HG02840 (cell line): ENCODE measurements at regions not wholly inside any gene's neighbourhood (a gene's known extent, or its start where the extent isn't known, plus 50 kb on each side); places are given as distances from the start of the nearest gene placed in this dataset.
"Not testable (repeated sequence)": the region's sequence is repeated elsewhere in the genome, so short reads cannot be mapped to it uniquely, and the experiment has no call there.

ENCODE experiments used
- ATAC-seq: cut with Tn5 transposase; IDR thresholded peaks from one replicate; pipeline ENCODE4 v1.9.1; 2021; ENCODE audit warnings: mild to moderate bottlenecking, moderate library complexity, moderate number of reproducible peaks; ENCODE audit not compliant: unreplicated experiment, low FRiP score

DNA sequence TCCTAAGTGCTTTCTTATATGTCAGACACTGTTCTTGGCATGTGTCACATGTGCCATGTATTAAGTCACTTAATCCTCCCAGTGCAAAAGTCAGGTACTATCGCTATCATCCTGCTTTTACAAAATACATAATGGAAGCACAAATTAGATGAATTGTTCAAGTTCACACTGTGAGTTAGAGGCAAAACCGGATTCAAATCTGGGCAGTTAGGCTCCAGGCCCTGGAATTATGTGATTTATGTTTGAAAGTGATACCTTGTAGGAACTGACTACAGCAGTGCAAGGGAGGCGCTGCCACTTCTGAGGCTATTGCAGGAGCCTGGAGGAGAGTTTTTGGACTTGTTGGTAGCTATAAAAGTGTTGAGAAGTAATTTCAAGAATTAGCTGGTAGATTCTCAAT is 358.3 kb downstream of the HLX start:
- ATAC-seq, result no peak

- no peak for ATAC-seq
Measured at GRCh38 chr1:221239181-221239580, 359.9 kb downstream of the HLX start.

- no peak for ATAC-seq
Measured at GRCh38 chr1:221239792-221240191, 360.5 kb downstream of the HLX start.

- ATAC-seq, result no peak
Measured at GRCh38 chr1:221240690-221241089, 361.4 kb downstream of the HLX start.

DNA sequence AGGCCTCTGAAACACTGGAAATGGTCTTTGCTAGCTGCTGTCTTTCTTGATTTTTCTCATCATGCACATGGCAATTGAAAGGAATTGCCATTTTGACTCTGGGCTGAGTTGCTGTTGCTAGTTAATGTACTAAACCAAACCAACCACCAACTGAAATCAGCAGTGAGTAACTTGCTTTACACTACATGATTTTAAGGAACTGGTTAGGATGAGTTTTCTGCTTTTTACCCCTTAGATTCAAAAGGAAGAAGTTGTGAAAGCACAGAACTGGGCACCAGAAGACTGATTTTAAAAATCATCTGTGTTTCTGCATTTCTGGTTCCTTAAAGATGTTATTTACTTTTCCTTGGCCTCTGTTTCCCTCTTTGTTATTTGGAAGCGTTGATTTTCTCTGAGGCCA is 361.9 kb downstream of the HLX start:
- ATAC-seq, result no peak

DNA sequence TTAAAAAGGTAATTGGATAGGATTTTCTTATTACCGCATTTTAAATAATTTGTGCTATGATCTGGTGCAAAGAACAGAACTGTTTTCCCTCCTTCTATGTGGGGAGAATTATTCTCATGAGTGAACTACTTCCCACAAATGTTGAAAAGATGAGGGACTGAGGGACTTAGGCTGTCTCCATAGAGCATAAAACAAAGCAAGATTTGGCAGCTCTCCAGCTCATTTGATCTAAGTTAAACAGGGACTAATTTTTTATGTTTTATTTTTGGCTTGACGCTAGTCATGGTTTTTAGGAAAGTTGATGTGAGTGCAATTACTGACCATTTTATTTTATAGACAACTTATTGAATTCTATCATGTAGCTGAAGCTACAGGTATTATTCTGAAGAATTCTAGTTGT is 362.3 kb downstream of the HLX start:
- no peak for ATAC-seq

DNA sequence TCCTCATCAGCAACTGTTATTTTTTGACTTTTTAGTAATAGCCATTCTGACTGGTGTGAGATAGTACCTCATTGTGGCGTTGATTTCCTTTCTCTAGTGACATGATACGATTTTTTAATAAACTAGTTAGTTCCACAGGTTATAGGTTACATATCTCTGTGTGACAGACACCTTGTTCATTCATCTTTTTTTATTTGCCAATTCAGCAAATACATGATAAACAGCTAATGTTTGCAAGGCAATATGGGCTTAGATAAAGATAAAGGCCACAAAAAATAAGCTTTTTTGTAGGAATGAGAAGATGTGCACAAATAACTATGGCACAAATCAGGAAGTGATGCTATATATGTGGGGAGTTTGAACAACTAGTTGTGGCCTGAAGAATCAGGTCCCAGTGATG is 366.8 kb downstream of the HLX start:
- ATAC-seq, result no peak

DNA sequence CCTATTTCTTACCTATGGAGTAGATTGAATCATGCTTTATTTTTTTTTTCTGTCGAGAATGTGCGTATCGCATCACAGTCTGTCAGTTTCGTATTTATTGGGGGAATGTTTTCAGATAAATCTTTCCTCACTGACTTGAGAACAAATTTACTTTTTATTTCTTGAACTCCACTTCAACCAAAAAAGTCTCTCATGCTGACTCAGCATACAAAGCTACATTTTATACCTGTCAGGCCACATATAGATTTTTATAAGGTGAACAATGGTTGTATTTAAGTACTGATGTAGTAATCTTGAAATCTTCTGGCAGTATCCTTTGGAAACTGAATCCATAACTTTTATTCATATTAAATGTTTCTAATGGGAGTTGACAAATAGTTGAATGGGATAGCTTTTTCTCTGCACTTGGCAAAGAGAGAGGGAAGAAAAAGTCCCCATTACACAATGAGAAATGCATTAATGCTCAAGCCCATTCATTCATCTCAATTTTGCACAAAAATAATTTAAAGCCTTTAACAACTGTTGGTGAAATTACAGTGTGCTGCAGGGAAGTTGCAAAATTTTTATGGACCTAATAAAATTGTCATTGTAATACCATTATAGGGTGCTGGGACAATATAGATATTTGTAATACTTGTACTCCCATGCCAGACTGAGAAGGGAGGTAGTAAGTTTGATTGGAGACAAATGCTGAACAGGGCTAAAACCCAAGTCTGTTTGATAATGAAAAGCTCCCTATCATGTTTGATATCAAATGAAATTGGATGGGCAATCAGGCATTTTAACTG is 367.6 kb downstream of the HLX start:
- no peak for ATAC-seq

GRCh38 chr1:221251580-221251979 is 372.3 kb downstream of the HLX start:
- no peak for ATAC-seq

DNA sequence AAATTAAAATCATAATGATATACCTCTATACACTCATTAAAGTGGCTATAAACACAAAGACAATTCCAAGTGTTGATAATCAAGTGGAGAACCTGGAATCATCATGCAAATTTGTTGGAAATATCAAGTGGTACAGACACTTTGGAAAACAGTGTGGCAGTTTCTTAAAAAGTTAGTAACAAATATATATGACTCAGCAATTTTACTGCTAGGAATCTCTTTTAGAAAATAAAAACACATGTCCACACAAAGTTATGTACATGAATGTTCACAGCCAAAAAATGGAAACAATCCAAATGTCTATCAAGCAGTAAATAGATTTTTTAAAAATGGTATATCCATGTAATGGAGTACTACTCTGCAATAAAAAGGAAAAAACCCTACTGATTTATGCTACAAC is 375.6 kb downstream of the HLX start:
- ATAC-seq, result no peak

- no peak for ATAC-seq
Measured at GRCh38 chr1:221256773-221257172, 377.5 kb downstream of the HLX start.

DNA sequence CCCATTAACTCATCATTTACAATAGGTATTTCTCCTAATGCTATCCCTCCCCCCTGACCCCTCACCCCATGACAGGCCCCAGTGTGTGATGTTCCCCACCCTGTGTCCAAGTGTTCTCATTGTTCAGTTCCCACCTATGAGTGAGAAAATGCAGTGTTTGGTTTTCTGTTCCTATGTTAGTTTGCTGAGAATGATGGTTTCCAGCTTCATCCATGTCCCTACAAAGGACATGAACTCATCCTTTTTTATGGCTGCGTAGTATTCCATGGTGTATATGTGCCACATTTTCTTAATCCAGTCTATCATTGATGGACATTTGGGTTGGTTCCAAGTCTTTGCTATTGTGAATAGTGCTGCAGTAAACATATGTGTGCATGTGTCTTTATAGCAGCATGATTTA is 378.3 kb downstream of the HLX start:
- not testable (repeated sequence) for ATAC-seq

- not testable (repeated sequence) for ATAC-seq
Measured at GRCh38 chr1:221262677-221263076, 383.4 kb downstream of the HLX start.

DNA sequence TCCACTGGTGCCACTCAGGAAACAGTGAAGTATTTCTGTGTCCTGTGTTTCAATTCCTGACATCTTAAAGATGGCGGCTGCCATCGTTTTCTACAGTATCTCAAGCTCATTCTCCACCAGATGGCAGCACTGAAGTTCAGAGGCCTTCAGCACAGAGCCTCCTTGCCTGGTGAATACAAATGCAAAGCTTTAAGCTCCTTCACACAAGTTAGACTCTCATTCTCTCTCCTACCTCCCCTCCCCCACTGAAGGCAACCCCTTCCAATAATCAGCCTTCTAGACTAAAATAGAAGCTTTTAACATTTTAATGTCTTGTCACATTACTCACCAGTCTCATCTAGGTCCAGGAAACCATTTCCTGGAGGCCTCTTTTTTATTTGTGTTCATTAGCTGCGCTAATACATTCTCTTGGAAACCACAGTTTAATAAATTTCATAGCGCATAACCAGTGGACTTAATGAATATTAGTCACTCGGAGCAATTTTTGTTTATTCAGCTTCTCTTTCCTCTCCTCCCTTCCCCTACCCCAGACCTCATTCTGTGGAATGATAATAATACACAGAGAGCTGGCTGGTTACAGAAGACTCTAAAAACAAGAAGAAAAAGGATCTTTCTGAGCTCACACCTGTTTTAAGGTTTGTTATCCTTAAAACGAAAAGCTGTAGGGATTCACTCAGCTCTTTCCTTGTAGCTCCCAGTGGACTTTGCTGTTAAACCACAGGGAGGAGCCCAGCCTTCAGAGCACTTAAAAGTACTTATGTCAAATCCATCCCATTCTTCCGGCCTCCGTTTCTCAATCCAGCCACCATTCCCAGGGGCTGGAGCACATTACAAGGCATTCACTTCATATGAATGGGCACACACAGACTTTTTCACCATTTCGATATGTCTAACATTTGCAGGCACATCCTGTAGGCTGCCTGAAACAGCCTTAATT is 384.9 kb downstream of the HLX start:
- ATAC-seq, result no peak

DNA sequence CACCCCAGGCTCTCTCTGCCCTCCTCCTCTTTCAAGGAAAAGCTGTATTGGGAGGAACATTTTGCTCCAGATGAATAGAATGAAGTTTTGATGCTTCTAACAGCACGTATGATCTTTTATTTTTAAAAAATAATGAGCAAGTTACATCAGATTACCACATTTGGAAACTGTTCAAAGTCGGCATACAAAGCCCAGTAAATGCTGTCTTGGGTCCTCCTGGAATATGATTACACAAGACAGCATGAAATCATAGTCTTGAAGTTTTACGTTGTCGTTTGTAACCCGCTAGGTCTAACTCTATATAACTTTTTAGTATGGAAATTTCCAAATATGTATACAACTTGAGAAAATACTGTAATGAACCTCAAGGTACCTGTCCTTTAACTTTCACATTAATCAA is 385.6 kb downstream of the HLX start:
- no peak for ATAC-seq

GRCh38 chr1:221268295-221268694 is 389.1 kb downstream of the HLX start:
- ATAC-seq, result no peak

- no peak for ATAC-seq
Measured at GRCh38 chr1:221271701-221272100, 392.5 kb downstream of the HLX start.

- no peak for ATAC-seq
Measured at GRCh38 chr1:221272940-221273339, 393.7 kb downstream of the HLX start.

- no peak for ATAC-seq
Measured at GRCh38 chr1:221274373-221274772, 395.1 kb downstream of the HLX start.

DNA sequence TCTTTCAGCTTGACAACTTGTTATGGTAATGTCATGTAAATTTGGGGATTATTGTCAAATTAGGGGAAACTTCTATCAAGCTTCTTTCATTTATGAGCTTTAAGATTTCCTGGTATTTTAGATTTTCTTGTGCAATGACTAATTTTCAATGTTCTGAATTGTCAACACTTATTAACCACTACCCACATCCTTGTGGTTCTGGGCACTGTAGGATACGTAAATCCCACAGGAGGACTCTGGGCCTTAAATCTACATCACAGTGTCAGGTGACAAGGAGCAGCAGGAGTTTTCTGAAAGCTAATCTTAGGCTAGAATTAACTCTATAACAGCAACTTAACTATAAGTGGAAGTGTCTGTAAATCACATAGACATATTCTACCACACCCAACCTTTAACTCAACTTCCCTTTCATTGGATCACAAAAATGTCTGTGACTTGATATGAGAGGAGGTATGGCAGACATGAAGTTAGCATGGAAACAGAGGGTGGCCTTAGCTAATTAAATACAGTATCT is 397.7 kb downstream of the HLX start:
- ATAC-seq, result no peak

DNA sequence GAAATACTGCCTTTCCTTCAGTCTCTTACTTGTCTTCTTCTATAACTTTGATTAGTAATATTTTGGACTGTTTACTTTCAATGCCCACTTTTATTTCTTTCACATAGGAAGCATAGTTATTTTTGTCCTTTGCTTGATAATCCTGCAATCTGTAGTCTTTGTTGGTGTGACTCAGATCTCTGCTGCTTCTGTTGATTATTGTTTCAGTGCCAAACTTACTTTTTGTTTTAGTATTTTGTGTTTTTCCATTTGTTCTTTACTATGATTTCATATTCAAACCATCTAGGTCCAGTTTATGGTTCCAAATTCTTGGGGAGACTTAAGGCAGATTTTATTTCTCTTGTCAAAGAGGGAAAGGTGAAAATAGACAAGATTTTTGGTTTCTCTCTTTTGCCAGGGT is 399.9 kb downstream of the HLX start:
- ATAC-seq, result no peak
